Breast epithelium (tissue), 4 donors: ENCODE measurements at regions not wholly inside any gene's neighbourhood (a gene's known extent, or its start where the extent isn't known, plus 50 kb on each side); places are given as distances from the start of the nearest gene placed in this dataset.

Experiments
- DNase-seq, 2 donors: peaks; one replicate each; pipeline ENCODE4 v3.0.0-alpha.2; 2019; ENCODE audit warnings: low spot score in 2 of 2
- H3K27ac ChIP-seq, 2 donors: fragments of 200-600 bp; sonication (generic) in 1 of 2; one replicate each; pipeline ENCODE4 v1.5.1; 2016 to 2019; ENCODE audit warnings: mild to moderate bottlenecking in 1 of 2
- H3K27me3 ChIP-seq, 2 donors: fragments of 200-600 bp; sonication (generic) in 1 of 2; one replicate each; pipeline versions ENCODE4 v1.5.1 to v1.6.0; 2017 to 2019; ENCODE audit warnings: control low read depth in 1 of 2, mild to moderate bottlenecking in 1 of 2
- H3K36me3 ChIP-seq: fragments of 200-600 bp; one replicate; pipeline ENCODE4 v1.5.1; 2019
- H3K4me1 ChIP-seq, 2 donors: fragments of 200-600 bp; sonication (generic); one replicate each; pipeline ENCODE4 v1.5.1; 2016 to 2019; ENCODE audit warnings: control low read depth in 1 of 2
- H3K4me3 ChIP-seq, 3 donors: fragments of 200-600 bp; sonication (generic); 1 replicate in 2 of 3; 2 replicates in 1 of 3; pipeline ENCODE4 v1.5.1; 2016 to 2019; ENCODE audit warnings: mild to moderate bottlenecking in 3 of 3, moderate library complexity in 2 of 3
- H3K9me3 ChIP-seq, 2 donors: fragments of 200-600 bp; sonication (generic) in 1 of 2; one replicate each; pipeline ENCODE4 v1.5.1; 2016 to 2019; ENCODE audit warnings: control low read depth in 1 of 2
- POLR2A ChIP-seq: fragments of 450-650 bp; IDR thresholded peaks from one replicate; pipeline ENCODE4 v1.6.1; 2016; ENCODE audit warnings: antibody characterized with exemption, mild to moderate bottlenecking, moderate library complexity
- POLR2AphosphoS5 ChIP-seq, 3 donors: sonication (generic); formaldehyde crosslinking; IDR thresholded peaks; one replicate each; pipeline ENCODE4 v1.6.1; 2017; ENCODE audit warnings: antibody characterized with exemption in 3 of 3
- intact Hi-C: fragments of 100-400 bp; cut with DNase I; formaldehyde crosslinking; loops from one replicate; pipeline ENCODE4 v1.15.1; 2023; ENCODE audit warnings: low total_unique reads
- TF ChIP-seq, protein P1 (sequence below), 3 donors: fragments of 450-650 bp; IDR thresholded peaks; one replicate each; pipeline ENCODE4 v1.5.1; 2016 to 2017; ENCODE audit warnings: antibody characterized with exemption in 3 of 3, mild to moderate bottlenecking in 3 of 3, moderate library complexity in 3 of 3

DNA sequence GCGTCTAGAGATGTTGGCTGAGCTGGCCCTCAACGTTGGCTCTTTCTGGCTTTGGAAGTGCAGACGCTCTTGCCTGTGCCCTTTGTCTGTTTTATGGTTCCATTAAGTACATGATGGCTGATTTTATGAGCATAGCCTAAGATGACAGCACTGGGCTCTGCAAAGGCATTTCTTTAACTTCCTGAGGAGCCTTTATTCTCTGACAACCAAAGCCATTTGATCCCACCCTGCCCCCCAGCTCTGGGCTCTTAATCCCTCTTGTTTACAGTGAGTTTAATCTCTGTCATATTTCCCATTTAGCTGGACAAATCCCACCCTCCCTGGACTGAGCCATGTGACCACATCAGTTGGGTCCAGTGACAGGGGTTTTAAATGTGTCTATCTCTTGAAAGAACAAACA lies 195.9 kb downstream of the ACKR3 start:
- Histone ChIP-seq H3K36me3 (no peaks in the 10 kb centered on the region), H3K4me1 (no peaks in the 10 kb centered on the region), H3K27me3 (no peaks in the 10 kb centered on the region), H3K4me3 (no peak overlapping the region), H3K9me3 (no peaks in the 10 kb centered on the region), H3K27ac (no peak overlapping the region)
- TF ChIP-seq POLR2A = no peak
- no peak for TF ChIP-seq POLR2AphosphoS5 (IDR thresholded peaks at IDR 0.05)
- TF ChIP-seq, protein P1, sequence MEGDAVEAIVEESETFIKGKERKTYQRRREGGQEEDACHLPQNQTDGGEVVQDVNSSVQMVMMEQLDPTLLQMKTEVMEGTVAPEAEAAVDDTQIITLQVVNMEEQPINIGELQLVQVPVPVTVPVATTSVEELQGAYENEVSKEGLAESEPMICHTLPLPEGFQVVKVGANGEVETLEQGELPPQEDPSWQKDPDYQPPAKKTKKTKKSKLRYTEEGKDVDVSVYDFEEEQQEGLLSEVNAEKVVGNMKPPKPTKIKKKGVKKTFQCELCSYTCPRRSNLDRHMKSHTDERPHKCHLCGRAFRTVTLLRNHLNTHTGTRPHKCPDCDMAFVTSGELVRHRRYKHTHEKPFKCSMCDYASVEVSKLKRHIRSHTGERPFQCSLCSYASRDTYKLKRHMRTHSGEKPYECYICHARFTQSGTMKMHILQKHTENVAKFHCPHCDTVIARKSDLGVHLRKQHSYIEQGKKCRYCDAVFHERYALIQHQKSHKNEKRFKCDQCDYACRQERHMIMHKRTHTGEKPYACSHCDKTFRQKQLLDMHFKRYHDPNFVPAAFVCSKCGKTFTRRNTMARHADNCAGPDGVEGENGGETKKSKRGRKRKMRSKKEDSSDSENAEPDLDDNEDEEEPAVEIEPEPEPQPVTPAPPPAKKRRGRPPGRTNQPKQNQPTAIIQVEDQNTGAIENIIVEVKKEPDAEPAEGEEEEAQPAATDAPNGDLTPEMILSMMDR (IDR thresholded peaks at IDR 0.05) = no peak
- no peak for DNase-seq
- intact Hi-C loops = no loop called here

GRCh38 chr2:236766850-236767249 lies 197.2 kb downstream of the ACKR3 start:
- H3K4me3 ChIP-seq = no peak overlapping the region
- TF ChIP-seq POLR2A (no peak), POLR2AphosphoS5 (IDR thresholded peaks at IDR 0.05) (no peak)
- TF ChIP-seq, protein P1 (IDR thresholded peaks at IDR 0.05) = no peak
- H3K27me3 ChIP-seq = no peaks in the 10 kb centered on the region

GRCh38 chr2:236767941-236768340 lies 198.3 kb downstream of the ACKR3 start:
- no peak overlapping the region for H3K4me3 ChIP-seq
- no peaks in the 10 kb centered on the region for H3K9me3 ChIP-seq
- H3K27me3 ChIP-seq = no peaks in the 10 kb centered on the region
- H3K27ac ChIP-seq = peak overlapping the region; percentile 17 to 48
- TF ChIP-seq, protein P1 (IDR thresholded peaks at IDR 0.05) = no peak
- no peak for DNase-seq
- no peaks in the 10 kb centered on the region for H3K36me3 ChIP-seq
- no peaks in the 10 kb centered on the region for H3K4me1 ChIP-seq
- intact Hi-C loops = no loop called here

More at GRCh38 chr2:236766850-236767249, 197.2 kb downstream of the ACKR3 start:
- H3K27ac ChIP-seq = no peak overlapping the region
- no peaks in the 10 kb centered on the region for H3K4me1 ChIP-seq
- no peaks in the 10 kb centered on the region for H3K9me3 ChIP-seq
- intact Hi-C loops = no loop called here
- no peaks in the 10 kb centered on the region for H3K36me3 ChIP-seq
- DNase-seq = no peak

DNA sequence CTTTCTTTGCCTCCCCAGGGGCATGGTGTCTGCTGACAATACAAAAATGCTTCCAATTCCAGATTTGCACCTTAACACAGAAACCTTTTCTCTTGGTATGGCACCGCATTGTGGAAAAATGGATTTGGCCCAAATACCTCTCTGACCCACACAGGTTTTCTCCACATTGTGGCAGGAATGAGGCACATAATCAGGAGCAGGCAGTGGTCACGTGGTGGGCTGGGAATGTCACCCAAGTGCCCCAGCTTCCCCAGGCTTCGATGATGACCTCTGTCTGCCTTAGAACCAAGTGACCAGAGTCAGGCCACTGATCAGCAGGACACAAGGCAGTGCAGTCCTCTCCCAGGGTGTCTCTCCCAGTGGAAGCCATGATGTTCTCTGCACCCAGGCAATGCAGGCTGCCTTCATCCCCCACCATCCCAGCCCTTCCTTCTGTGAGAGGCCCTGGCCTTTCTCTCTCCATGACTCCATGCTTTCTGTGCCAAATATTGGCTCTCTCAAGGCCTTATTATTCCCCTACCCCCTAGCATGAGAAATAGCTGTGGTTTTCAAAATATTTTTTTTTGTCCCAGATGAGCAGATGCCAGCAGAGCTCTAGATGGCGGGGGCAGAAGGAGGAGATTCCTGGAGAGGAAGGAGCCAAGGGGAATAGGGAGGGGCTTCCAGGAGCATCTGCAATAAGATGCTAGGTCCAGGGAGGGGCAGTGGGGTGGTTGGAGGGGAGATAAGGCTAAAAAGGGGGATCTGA lies 198.9 kb downstream of the ACKR3 start:
- no peaks in the 10 kb centered on the region for H3K27me3 ChIP-seq
- no peaks in the 10 kb centered on the region for H3K36me3 ChIP-seq
- H3K4me1 ChIP-seq = no peaks in the 10 kb centered on the region
- intact Hi-C loops = no loop called here
- DNase-seq = peak in 1 of 2 donors; percentile 36
- H3K9me3 ChIP-seq = no peaks in the 10 kb centered on the region
- no peak overlapping the region for H3K4me3 ChIP-seq
- TF ChIP-seq, protein P1 (IDR thresholded peaks at IDR 0.05) = no peak
- no peak for TF ChIP-seq POLR2A
- TF ChIP-seq POLR2AphosphoS5 (IDR thresholded peaks at IDR 0.05) = no peak
- H3K27ac ChIP-seq = peak overlapping the region; percentile 29 to 48

GRCh38 chr2:236769981-236770671 lies 200.5 kb downstream of the ACKR3 start:
- no peak for DNase-seq
- no peaks in the 10 kb centered on the region for H3K4me1 ChIP-seq
- H3K27ac ChIP-seq = no peak overlapping the region
- H3K9me3 ChIP-seq = no peaks in the 10 kb centered on the region
- intact Hi-C loops = no loop called here
- TF ChIP-seq POLR2A (no peak), POLR2AphosphoS5 (IDR thresholded peaks at IDR 0.05) (no peak)
- TF ChIP-seq, protein P1 (IDR thresholded peaks at IDR 0.05) = no peak
- no peaks in the 10 kb centered on the region for H3K36me3 ChIP-seq
- H3K27me3 ChIP-seq = no peaks in the 10 kb centered on the region
- H3K4me3 ChIP-seq = no peak overlapping the region
